Activated T-cell treated with anti-CD3 and anti-CD28 coated beads, Interleukin-2, amount 50 U/mL, for 4 hours (primary cell): ENCODE measurements at regions not wholly inside any gene's neighbourhood (a gene's known extent, or its start where the extent isn't known, plus 50 kb on each side); places are given as distances from the start of the nearest gene placed in this dataset.

Source experiments
- ATAC-seq, 2 donors: fragments of 200-7000 bp; cut with Tn5 transposase; one replicate each; pipeline ENCODE4 v1.10.0; 2021
- DNase-seq: peaks from one replicate; pipeline ENCODE4 v3.0.0-alpha.2; 2020
- H3K27me3 Mint-ChIP-seq: one replicate; pipeline ENCODE4 v1.8.0; 2021; ENCODE audit warnings: low read depth, mixed read lengths
- H3K36me3 Mint-ChIP-seq: one replicate; pipeline ENCODE4 v1.8.0; 2022; ENCODE audit warnings: mixed read lengths; ENCODE audit not compliant: insufficient read depth
- H3K4me1 Mint-ChIP-seq: one replicate; pipeline ENCODE4 v1.8.0; 2021; ENCODE audit warnings: low read depth, mixed read lengths
- H3K4me3 Mint-ChIP-seq: one replicate; pipeline ENCODE4 v1.8.0; 2021; ENCODE audit warnings: mild to moderate bottlenecking, moderate library complexity, mixed read lengths
- H3K9me3 Mint-ChIP-seq: one replicate; pipeline ENCODE4 v1.8.0; 2021; ENCODE audit warnings: mixed read lengths

DNA sequence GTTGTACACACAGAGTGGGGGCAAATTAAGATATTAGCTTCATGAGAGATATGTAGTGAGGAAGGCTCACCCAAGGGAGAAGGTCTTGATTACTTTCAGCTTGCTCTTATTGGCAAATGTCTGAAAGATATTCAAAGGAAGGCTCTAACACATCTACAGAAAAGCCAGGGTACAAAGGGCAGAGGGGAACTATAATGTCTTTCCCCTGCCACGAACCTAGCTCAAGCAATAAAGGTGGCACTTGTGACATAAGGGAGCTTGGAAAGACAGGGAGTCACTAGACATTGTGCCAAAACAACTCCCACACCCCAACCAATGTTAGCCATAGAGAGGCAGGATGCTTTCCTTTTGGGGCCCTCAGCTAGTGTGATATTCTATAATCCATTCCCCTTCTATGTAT lies 52.2 kb upstream of the SOX9 start:
- H3K36me3 Mint-ChIP-seq = no peaks in the 10 kb centered on the region
- DNase-seq (no peak), ATAC-seq (no peak)
- H3K4me1 Mint-ChIP-seq = no peaks in the 10 kb centered on the region
- H3K9me3 Mint-ChIP-seq = peaks cover 6% of the 10 kb centered on the region
- H3K4me3 Mint-ChIP-seq = no peak overlapping the region
- H3K27me3 Mint-ChIP-seq = peaks cover 4% of the 10 kb centered on the region

DNA sequence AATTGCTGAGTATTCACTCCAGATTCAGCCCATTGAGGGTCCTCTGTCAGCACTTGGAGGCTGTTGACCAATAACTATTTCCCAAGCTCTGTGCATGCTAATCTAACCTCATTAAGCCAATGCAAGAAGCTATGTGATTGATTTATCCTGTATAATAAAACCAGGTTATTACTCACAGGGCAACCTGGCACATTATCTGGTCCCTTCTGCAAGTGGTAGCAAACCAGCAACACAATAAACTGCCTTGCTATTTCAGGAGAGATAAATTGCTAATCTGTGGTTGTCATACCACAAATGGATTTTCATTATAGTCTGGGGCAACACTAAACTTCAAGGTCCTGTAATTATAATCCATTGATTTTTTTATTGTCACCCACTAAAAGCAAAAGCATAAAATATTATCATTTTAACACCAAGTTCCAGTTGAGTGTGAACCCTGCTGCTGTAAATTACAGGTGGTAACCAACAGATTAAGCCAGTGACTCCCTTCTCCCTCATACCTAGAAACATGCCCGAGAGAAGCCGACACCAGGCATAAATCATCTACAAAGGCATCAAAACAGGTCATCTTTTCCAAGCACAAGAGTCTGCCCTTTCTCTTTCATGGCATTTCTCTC lies 51.1 kb upstream of the SOX9 start:
- H3K4me3 Mint-ChIP-seq = no peak overlapping the region

More for the DNA sequence above, 51.1 kb upstream of the SOX9 start:
- Mint-ChIP-seq H3K36me3 (no peaks in the 10 kb centered on the region), H3K27me3 (peaks cover 4% of the 10 kb centered on the region), H3K4me1 (no peaks in the 10 kb centered on the region), H3K9me3 (peaks cover 6% of the 10 kb centered on the region)
- DNase-seq = no peak
- ATAC-seq = no peak
